GM20431 (cell line): ENCODE measurements at regions not wholly inside any gene's neighbourhood (a gene's known extent, or its start where the extent isn't known, plus 50 kb on each side); places are given as distances from the start of the nearest gene placed in this dataset.
"Not testable (repeated sequence)": the region's sequence is repeated elsewhere in the genome, so short reads cannot be mapped to it uniquely, and the experiment has no call there.

Experiments
- in situ Hi-C: fragments of 300-500 bp; cut with MseI, MboI; formaldehyde crosslinking; loops from one replicate; pipeline ENCODE4 v1.15.0; 2020; ENCODE audit warnings: low sequenced_read_pairs; ENCODE audit not compliant: unreplicated experiment

GRCh38 chr21:14693997-14694396, 147.9 kb upstream of the SAMSN1 start:
- in situ Hi-C loops, result no loop called here

GRCh38 chr21:14691914-14692313, 145.8 kb upstream of the SAMSN1 start:
- in situ Hi-C loops, result no loop called here

GRCh38 chr21:14690886-14691285, 144.8 kb upstream of the SAMSN1 start:
- in situ Hi-C loops, result no loop called here

GRCh38 chr21:14688936-14689335, 142.8 kb upstream of the SAMSN1 start:
- in situ Hi-C loops, result no loop called here

- in situ Hi-C loops, result no loop called here
Observed at GRCh38 chr21:14688412-14688811, 142.3 kb upstream of the SAMSN1 start.

GRCh38 chr21:14687268-14687625, 141.1 kb upstream of the SAMSN1 start:
- in situ Hi-C loops, result no loop called here

- in situ Hi-C loops, result no loop called here
Observed at GRCh38 chr21:14686466-14687267, 140.6 kb upstream of the SAMSN1 start.

- in situ Hi-C loops, result no loop called here
Observed at GRCh38 chr21:14685568-14685967, 139.5 kb upstream of the SAMSN1 start.

- in situ Hi-C loops, result no loop called here
Observed at GRCh38 chr21:14684071-14684470, 138.0 kb upstream of the SAMSN1 start.

- in situ Hi-C loops, result no loop called here
Observed at GRCh38 chr21:14683063-14683462, 136.9 kb upstream of the SAMSN1 start.

- in situ Hi-C loops, result no loop called here
Observed at GRCh38 chr21:14678973-14679574, 133.0 kb upstream of the SAMSN1 start.

GRCh38 chr21:14677639-14678179, 131.6 kb upstream of the SAMSN1 start:
- in situ Hi-C loops, result no loop called here

- in situ Hi-C loops, result no loop called here
Observed at GRCh38 chr21:14677013-14677412, 130.9 kb upstream of the SAMSN1 start.

- in situ Hi-C loops, result no loop called here
Observed at GRCh38 chr21:14675774-14676530, 129.8 kb upstream of the SAMSN1 start.

- in situ Hi-C loops, result no loop called here
Observed at GRCh38 chr21:14673649-14674048, 127.5 kb upstream of the SAMSN1 start.

- in situ Hi-C loops, result no loop called here
Observed at GRCh38 chr21:14672466-14672865, 126.4 kb upstream of the SAMSN1 start.

GRCh38 chr21:14670409-14670808, 124.3 kb upstream of the SAMSN1 start:
- in situ Hi-C loops, result no loop called here

GRCh38 chr21:14669092-14669491, 123.0 kb upstream of the SAMSN1 start:
- in situ Hi-C loops, result not testable (repeated sequence)

- in situ Hi-C loops, result no loop called here
Observed at GRCh38 chr21:14657241-14658008, 111.3 kb upstream of the SAMSN1 start.

- in situ Hi-C loops, result no loop called here
Observed at GRCh38 chr21:14646893-14647292, 100.8 kb upstream of the SAMSN1 start.
